Neuronal stem cell (in vitro differentiated cells): ENCODE measurements at regions not wholly inside any gene's neighbourhood (a gene's known extent, or its start where the extent isn't known, plus 50 kb on each side); places are given as distances from the start of the nearest gene placed in this dataset.

Source experiments
- DNase-seq: peaks from one replicate; pipeline ENCODE4 v3.0.0-alpha.2; 2013; ENCODE audit warnings: low spot score
- H2AFZ ChIP-seq: one replicate; pipeline ENCODE4 v1.6.1; 2013; ENCODE audit warnings: mild to moderate bottlenecking, low read length, inconsistent platforms
- H2AK5ac ChIP-seq: 2 replicates; pipeline ENCODE4 v1.6.1; 2013; ENCODE audit warnings: low read depth, mild to moderate bottlenecking, inconsistent platforms, low read length, moderate library complexity, mixed read lengths
- H2BK120ac ChIP-seq: 2 replicates; pipeline ENCODE4 v1.6.1; 2013; ENCODE audit warnings: low read depth, mild to moderate bottlenecking, inconsistent platforms, low read length, moderate library complexity, mixed read lengths
- H2BK12ac ChIP-seq: one replicate; pipeline ENCODE4 v1.6.1; 2013; ENCODE audit warnings: low read length, inconsistent platforms
- H2BK15ac ChIP-seq: 2 replicates; pipeline ENCODE4 v1.6.1; 2013; ENCODE audit warnings: mild to moderate bottlenecking, low read length, inconsistent platforms, mixed read lengths
- H2BK5ac ChIP-seq: one replicate; pipeline ENCODE4 v1.6.1; 2013; ENCODE audit warnings: inconsistent platforms, mild to moderate bottlenecking, low read length, moderate library complexity
- H3K14ac ChIP-seq: one replicate; pipeline ENCODE4 v1.6.1; 2013; ENCODE audit warnings: low read length, inconsistent platforms
- H3K18ac ChIP-seq: 2 replicates; pipeline ENCODE4 v1.6.1; 2013; ENCODE audit warnings: low read length, inconsistent platforms
- H3K23ac ChIP-seq: 2 replicates; pipeline ENCODE4 v1.6.1; 2013; ENCODE audit warnings: low read depth, mild to moderate bottlenecking, mixed read lengths, low read length, inconsistent platforms; ENCODE audit not compliant: poor library complexity
- H3K27ac ChIP-seq: replicated peaks from 3 replicates; pipeline ENCODE4 v1.5.1; 2013; ENCODE audit warnings: low read length, inconsistent platforms
- H3K27me3 ChIP-seq, 3 experiments: 2 replicates each; pipeline ENCODE4 v1.6.1; 2013; ENCODE audit warnings: low read length in 3 of 3, mild to moderate bottlenecking in 2 of 3, inconsistent platforms in 1 of 3, low read depth in 1 of 3, mixed read lengths in 1 of 3, moderate library complexity in 1 of 3; ENCODE audit not compliant: control insufficient read depth in 3 of 3, insufficient read depth in 3 of 3
- H3K36me3 ChIP-seq, 2 donors: replicated peaks in 1 of 2; 2 replicates each; pipeline ENCODE4 v1.6.1; 2013; ENCODE audit warnings: low read length in 2 of 2; ENCODE audit not compliant: control insufficient read depth in 2 of 2, insufficient read depth in 2 of 2
- H3K4ac ChIP-seq: 2 replicates; pipeline ENCODE4 v1.6.1; 2013; ENCODE audit warnings: inconsistent platforms, mild to moderate bottlenecking, low read length, moderate library complexity
- H3K4me1 ChIP-seq, 2 donors: 1 replicate in 1 of 2; 2 replicates in 1 of 2; pipeline ENCODE4 v1.6.1; 2013; ENCODE audit warnings: low read length in 2 of 2, low read depth in 1 of 2; ENCODE audit not compliant: control insufficient read depth in 2 of 2, insufficient read depth in 1 of 2
- H3K4me2 ChIP-seq: one replicate; pipeline ENCODE4 v1.6.1; 2013; ENCODE audit warnings: mild to moderate bottlenecking, low read length, inconsistent platforms; ENCODE audit not compliant: insufficient read depth, poor library complexity, severe bottlenecking
- H3K4me3 ChIP-seq, 2 donors: 2 replicates each; pipeline ENCODE4 v1.5.1; 2013; ENCODE audit warnings: low read length in 2 of 2, mild to moderate bottlenecking in 2 of 2, inconsistent platforms in 1 of 2, moderate library complexity in 1 of 2
- H3K79me1 ChIP-seq: one replicate; pipeline ENCODE4 v1.6.1; 2013; ENCODE audit warnings: low read depth, mild to moderate bottlenecking, inconsistent platforms, low read length, moderate library complexity
- H3K9ac ChIP-seq: one replicate; pipeline ENCODE4 v1.6.1; 2013; ENCODE audit warnings: mild to moderate bottlenecking, low read depth, low read length, inconsistent platforms; ENCODE audit not compliant: poor library complexity
- H3K9me3 ChIP-seq, 2 donors: replicated peaks in 1 of 2; 2 replicates each; pipeline versions ENCODE3 to v1.6.1; 2013; ENCODE audit warnings: low read length in 2 of 2, mild to moderate bottlenecking in 2 of 2, inconsistent platforms in 1 of 2, low read depth in 1 of 2, mixed read lengths in 1 of 2, moderate library complexity in 1 of 2; ENCODE audit not compliant: control insufficient read depth in 2 of 2, insufficient read depth in 1 of 2
- H4K8ac ChIP-seq: one replicate; pipeline ENCODE4 v1.6.1; 2013; ENCODE audit warnings: low read depth, mild to moderate bottlenecking, inconsistent platforms, low read length, moderate library complexity
- H4K91ac ChIP-seq: one replicate; pipeline ENCODE4 v1.6.1; 2013; ENCODE audit warnings: low read length, low read depth, mild to moderate bottlenecking, inconsistent platforms; ENCODE audit not compliant: poor library complexity
- WGBS, 2 donors: extraction: QIAGEN DNeasy Blood & Tissue Kit; methylation state at CpG; one replicate each; pipeline ENCODE4 v1.1.7; 2013; ENCODE audit warnings: missing lambda C conversion rate in 2 of 2, mixed read lengths in 1 of 2; ENCODE audit not compliant: insufficient read length in 2 of 2, insufficient replicate concordance in 1 of 2; ENCODE audit errors: extremely low coverage in 2 of 2; 5-methylcytosine and 5-hydroxymethylcytosine counted together

- Histone ChIP-seq H2AFZ (no peak overlapping the region), H3K18ac (no peak overlapping the region), H2BK15ac (no peak overlapping the region), H3K14ac (no peak overlapping the region), H3K4me2 (no peak overlapping the region), H2BK12ac (no peak overlapping the region), H4K8ac (no peak overlapping the region), H2BK120ac (no peak overlapping the region), H3K27me3 (no peaks in the 10 kb centered on the region), H3K23ac (no peak overlapping the region), H3K79me1 (no peaks in the 10 kb centered on the region), H3K9me3 (no peaks in the 10 kb centered on the region), H3K27ac (no peak overlapping the region), H3K9ac (no peak overlapping the region), H3K4me3 (no peak overlapping the region), H3K4ac (no peak overlapping the region), H3K36me3 (no peaks in the 10 kb centered on the region), H2AK5ac (no peak overlapping the region), H3K4me1 (peaks cover 9 to 19% of the 10 kb centered on the region in 2 donors), H2BK5ac (no peak overlapping the region), H4K91ac (no peak overlapping the region)
- no CpG with 5 or more reads among the region's 2 CpGs for WGBS, 2 donors
- DNase-seq: no peak
Observed at GRCh38 chr6:56745081-56745480, 102.4 kb upstream of the DST start.

GRCh38 chr6:56744528-56744927, 101.8 kb upstream of the DST start:
- H2AFZ ChIP-seq: no peak overlapping the region
- H3K79me1 ChIP-seq: no peaks in the 10 kb centered on the region
- H3K27me3 ChIP-seq: no peaks in the 10 kb centered on the region
- H3K14ac ChIP-seq: no peak overlapping the region
- H2BK15ac ChIP-seq: no peak overlapping the region
- H4K8ac ChIP-seq: no peak overlapping the region
- no peaks in the 10 kb centered on the region for H3K36me3 ChIP-seq
- H3K9ac ChIP-seq: no peak overlapping the region
- no peak overlapping the region for H3K4me2 ChIP-seq
- H3K27ac ChIP-seq: no peak overlapping the region
- H2BK12ac ChIP-seq: no peak overlapping the region
- no peak overlapping the region for H4K91ac ChIP-seq
- no peak overlapping the region for H2BK120ac ChIP-seq
- no peak overlapping the region for H2BK5ac ChIP-seq
- no peak overlapping the region for H3K4ac ChIP-seq
- H3K4me3 ChIP-seq: no peak overlapping the region
- no peak overlapping the region for H3K18ac ChIP-seq
- H3K23ac ChIP-seq: no peak overlapping the region
- WGBS, 2 donors: 100% methylated on average over 2 of the region's 3 CpGs; no CpG with 5 or more reads in 1 of the 2 donors
- no peak overlapping the region for H2AK5ac ChIP-seq
- no peaks in the 10 kb centered on the region for H3K9me3 ChIP-seq
- no peak for DNase-seq
- peaks cover 9 to 15% of the 10 kb centered on the region in 2 donors for H3K4me1 ChIP-seq

DNA sequence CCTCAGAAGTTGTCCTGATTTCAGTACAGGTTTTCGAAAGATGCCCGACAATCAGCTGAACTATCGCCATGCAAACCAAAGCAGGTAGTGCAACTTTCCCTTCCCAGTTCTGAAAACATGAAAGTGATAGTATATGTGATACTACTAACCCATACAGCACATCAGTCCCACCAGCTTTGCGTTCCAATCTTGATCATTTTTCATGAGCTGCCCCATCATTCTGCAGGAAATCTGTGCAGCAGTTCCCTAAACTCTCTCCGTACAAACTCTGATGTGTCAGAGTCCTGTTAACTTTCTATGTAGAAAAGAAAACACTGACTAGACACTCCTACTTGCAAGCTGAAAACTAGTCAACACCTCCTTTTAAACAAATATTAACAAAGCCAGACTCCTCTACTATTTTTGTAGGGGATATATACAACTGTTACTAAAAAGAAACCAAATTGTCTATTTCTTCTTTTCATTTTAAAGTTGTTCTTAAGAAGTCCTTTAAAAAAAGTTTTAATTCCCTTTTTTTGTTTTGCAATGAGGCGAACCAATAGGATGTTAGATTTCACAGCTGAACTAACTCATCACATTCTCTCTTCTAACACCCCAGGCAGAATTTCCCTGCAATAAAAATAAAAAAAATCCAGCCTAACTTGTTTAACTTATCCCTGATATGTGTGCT, 99.6 kb upstream of the DST start:
- Histone ChIP-seq H4K8ac (no peak overlapping the region), H3K14ac (no peak overlapping the region), H3K4me2 (no peak overlapping the region), H3K27ac (no peak overlapping the region), H4K91ac (no peak overlapping the region), H2AK5ac (no peak overlapping the region), H3K23ac (no peak overlapping the region), H3K36me3 (no peaks in the 10 kb centered on the region), H3K4me1 (peaks cover 9 to 15% of the 10 kb centered on the region in 2 donors), H3K79me1 (peaks cover 3% of the 10 kb centered on the region), H2BK12ac (no peak overlapping the region), H3K9me3 (no peaks in the 10 kb centered on the region), H3K18ac (no peak overlapping the region), H3K9ac (no peak overlapping the region), H2BK5ac (no peak overlapping the region), H3K4me3 (no peak overlapping the region), H2AFZ (no peak overlapping the region), H2BK15ac (no peak overlapping the region), H2BK120ac (no peak overlapping the region), H3K27me3 (no peaks in the 10 kb centered on the region), H3K4ac (no peak overlapping the region)
- no peak for DNase-seq
- no CpG with 5 or more reads among the region's 6 CpGs for WGBS, 2 donors

DNA sequence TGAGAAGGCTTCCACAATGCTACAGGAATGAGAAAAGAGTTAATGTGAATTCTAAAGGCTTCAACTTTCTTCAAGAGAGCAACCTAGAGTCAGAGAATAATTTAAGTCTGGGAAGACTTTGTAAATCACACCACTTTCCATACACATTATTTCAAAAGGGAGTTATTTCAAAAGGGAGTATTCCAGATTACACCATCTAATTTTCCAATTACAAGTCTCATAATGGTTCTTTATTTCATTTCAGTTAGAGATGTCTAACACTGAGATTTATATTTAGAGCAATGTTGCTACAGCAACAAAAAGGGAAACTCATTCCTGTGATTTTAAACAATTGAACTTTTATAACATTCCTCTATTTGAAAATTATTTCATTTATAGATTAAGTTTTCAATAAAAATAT, 98.8 kb upstream of the DST start:
- H2AFZ ChIP-seq: no peak overlapping the region
- no peak overlapping the region for H3K14ac ChIP-seq
- no peak overlapping the region for H2BK5ac ChIP-seq
- no peaks in the 10 kb centered on the region for H3K27me3 ChIP-seq
- no peaks in the 10 kb centered on the region for H3K36me3 ChIP-seq
- peaks cover 6 to 10% of the 10 kb centered on the region in 2 donors for H3K4me1 ChIP-seq
- H3K18ac ChIP-seq: no peak overlapping the region
- no peak overlapping the region for H4K91ac ChIP-seq
- DNase-seq: no peak
- no peak overlapping the region for H3K4me3 ChIP-seq
- H3K27ac ChIP-seq: no peak overlapping the region
- no peak overlapping the region for H2AK5ac ChIP-seq
- H3K79me1 ChIP-seq: peaks cover 3% of the 10 kb centered on the region
- H2BK15ac ChIP-seq: no peak overlapping the region
- H3K4me2 ChIP-seq: no peak overlapping the region
- no peak overlapping the region for H3K23ac ChIP-seq
- H3K9me3 ChIP-seq: no peaks in the 10 kb centered on the region
- H4K8ac ChIP-seq: no peak overlapping the region
- no peak overlapping the region for H3K4ac ChIP-seq
- no peak overlapping the region for H2BK120ac ChIP-seq
- no peak overlapping the region for H2BK12ac ChIP-seq
- no peak overlapping the region for H3K9ac ChIP-seq
